ENCODE measurements at regions not wholly inside any gene's neighbourhood (a gene's known extent, or its start where the extent isn't known, plus 50 kb on each side); places are given as distances from the start of the nearest gene placed in this dataset.

DNA sequence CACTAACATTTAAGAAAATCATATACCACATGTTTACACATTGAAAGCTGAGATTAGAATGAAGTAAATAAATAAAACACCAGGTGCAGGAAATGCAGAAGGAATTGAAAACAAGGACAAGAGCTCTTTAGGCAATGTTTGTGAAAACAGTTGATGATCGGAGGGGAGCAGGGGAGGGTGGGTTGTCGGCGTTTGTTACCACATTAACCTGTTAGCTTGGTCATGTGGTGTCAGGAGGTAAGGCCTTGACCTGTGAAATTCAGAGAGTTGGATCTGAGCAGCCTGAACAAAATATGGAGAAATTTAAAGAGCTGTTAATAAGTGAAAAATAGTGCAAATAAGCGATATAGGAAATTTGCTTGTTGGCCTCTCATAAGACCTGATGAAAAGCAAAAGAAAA lies 759.9 kb downstream of the PDHA2 start:
- intact Hi-C loops (cut with micrococcal nuclease; ENCODE audit: unreplicated experiment): no loop called here
- TF ChIP-seq CTCF (conservative IDR thresholded peaks at IDR 0.05; ENCODE audit: low read depth, low read length) (no peak), EZH2 (IDR thresholded peaks at IDR 0.05; ENCODE audit: borderline replicate concordance, low read depth, low read length, poor library complexity, severe bottlenecking) (no peak)

GRCh38 chr4:96602661-96603060 lies 762.8 kb downstream of the PDHA2 start:
- Histone ChIP-seq H3K27ac (ENCODE audit: low read depth, low read length, poor library complexity, severe bottlenecking) (no peak overlapping the region), H3K4me3 (ENCODE audit: low read depth, low read length, poor library complexity, severe bottlenecking) (no peak overlapping the region), H3K27me3 (replicated peaks; ENCODE audit: insufficient read depth, low read depth, low read length, poor library complexity) (no peaks in the 10 kb centered on the region), H3K36me3 (ENCODE audit: insufficient read depth, low read length, poor library complexity, severe bottlenecking) (no peaks in the 10 kb centered on the region), H3K4me1 (ENCODE audit: insufficient read depth, low read length, poor library complexity, severe bottlenecking) (no peaks in the 10 kb centered on the region), H3K9me3 (ENCODE audit: low read depth, low read length, poor library complexity, severe bottlenecking) (no peaks in the 10 kb centered on the region)
- DNase-seq (ENCODE audit: low spot score): no peak
- ChIA-PET POLR2A (ENCODE audit: low non-redundant PET) (no interaction called here), CTCF (no interaction called here)
- BruUV-seq (replicated peaks): no TSS peak
- intact Hi-C loops (cut with micrococcal nuclease; ENCODE audit: unreplicated experiment): no loop called here
- TF ChIP-seq EZH2 (IDR thresholded peaks at IDR 0.05; ENCODE audit: borderline replicate concordance, low read depth, low read length, poor library complexity, severe bottlenecking) (no peak), CTCF (conservative IDR thresholded peaks at IDR 0.05; ENCODE audit: low read depth, low read length) (no peak)

More for the DNA sequence above, 759.9 kb downstream of the PDHA2 start:
- Histone ChIP-seq H3K4me3 (ENCODE audit: low read depth, low read length, poor library complexity, severe bottlenecking) (no peak overlapping the region), H3K9me3 (ENCODE audit: low read depth, low read length, poor library complexity, severe bottlenecking) (no peaks in the 10 kb centered on the region), H3K36me3 (ENCODE audit: insufficient read depth, low read length, poor library complexity, severe bottlenecking) (no peaks in the 10 kb centered on the region), H3K27me3 (replicated peaks; ENCODE audit: insufficient read depth, low read depth, low read length, poor library complexity) (no peaks in the 10 kb centered on the region), H3K4me1 (ENCODE audit: insufficient read depth, low read length, poor library complexity, severe bottlenecking) (no peaks in the 10 kb centered on the region), H3K27ac (ENCODE audit: low read depth, low read length, poor library complexity, severe bottlenecking) (no peak overlapping the region)
- CTCF ChIA-PET: no interaction called here
- BruUV-seq (replicated peaks): no TSS peak
- POLR2A ChIA-PET (ENCODE audit: low non-redundant PET): no interaction called here
- no peak for DNase-seq (ENCODE audit: low spot score)

- H3K36me3 ChIP-seq (ENCODE audit: insufficient read depth, low read length, poor library complexity, severe bottlenecking): no peaks in the 10 kb centered on the region
- POLR2A ChIA-PET (ENCODE audit: low non-redundant PET): no interaction called here
- no peak overlapping the region for H3K4me3 ChIP-seq (ENCODE audit: low read depth, low read length, poor library complexity, severe bottlenecking)
- H3K27me3 ChIP-seq (replicated peaks; ENCODE audit: insufficient read depth, low read depth, low read length, poor library complexity): no peaks in the 10 kb centered on the region
- H3K4me1 ChIP-seq (ENCODE audit: insufficient read depth, low read length, poor library complexity, severe bottlenecking): no peaks in the 10 kb centered on the region
- TF ChIP-seq CTCF (conservative IDR thresholded peaks at IDR 0.05; ENCODE audit: low read depth, low read length) (no peak), EZH2 (IDR thresholded peaks at IDR 0.05; ENCODE audit: borderline replicate concordance, low read depth, low read length, poor library complexity, severe bottlenecking) (no peak)
- H3K9me3 ChIP-seq (ENCODE audit: low read depth, low read length, poor library complexity, severe bottlenecking): no peaks in the 10 kb centered on the region
- no TSS peak for BruUV-seq (replicated peaks)
- no peak for DNase-seq (ENCODE audit: low spot score)
- H3K27ac ChIP-seq (ENCODE audit: low read depth, low read length, poor library complexity, severe bottlenecking): no peak overlapping the region
- intact Hi-C loops (cut with micrococcal nuclease; ENCODE audit: unreplicated experiment): no loop called here
- CTCF ChIA-PET: no interaction called here
These were observed 763.7 kb downstream of the PDHA2 start for GRCh38 chr4:96603641-96604040.

Measured in A673 (cell line).